GM12878 (cell line): ENCODE measurements at regions not wholly inside any gene's neighbourhood (a gene's known extent, or its start where the extent isn't known, plus 50 kb on each side); places are given as distances from the start of the nearest gene placed in this dataset.

ENCODE experiments used
- ATAC-seq: fragments of 200-7000 bp; cut with Tn5 transposase; 3 replicates; pipeline ENCODE4 v1.9.1; 2020; ENCODE audit warnings: mild to moderate bottlenecking, moderate library complexity
- BruUV-seq: library from RNA; stranded (reverse); fragments of 400-500 nt; replicated peaks from 2 replicates; lab custom pipeline; 2021; lab: Mats Ljungman, UMichigan
- CTCF ChIA-PET: fragments of 300-600 bp; sonication (Branson Sonifier 250); formaldehyde crosslinking; extraction: SDS; loops from one replicate; lab custom pipeline; 2021; ENCODE audit warnings: inconsistent platforms; lab: Yijun Ruan, JAX
- POLR2A ChIA-PET: fragments of 350-600 bp; formaldehyde crosslinking; extraction: SDS; loops from one replicate; lab custom pipeline; 2021; ENCODE audit warnings: inconsistent platforms; lab: Charles Lee
- RAD21 ChIA-PET: fragments of 300-600 bp; sonication (Branson Sonifier 250); formaldehyde crosslinking; loops from one replicate; lab custom pipeline; 2023; ENCODE audit warnings: antibody characterized with exemption; ENCODE audit not compliant: unreplicated experiment; lab: Charles Lee
- SMC1A ChIA-PET: fragments of 300-600 bp; sonication (Branson Sonifier 250); formaldehyde crosslinking; loops from one replicate; lab custom pipeline; 2023; ENCODE audit not compliant: unreplicated experiment, uncharacterized antibody; lab: Charles Lee
- DNase-seq: peaks from one replicate; pipeline ENCODE4 v3.0.0-alpha.2; 2011; ENCODE audit warnings: low read depth, low spot score
- FAIRE-seq: peaks from 3 replicates; lab custom pipeline; 2011; peaks lifted over from hg19 to GRCh38; lab: Jason Lieb, UNC
- H2AFZ ChIP-seq: 2 replicates; pipeline ENCODE4 v1.6.0; 2011; ENCODE audit warnings: low read depth, low read length, control low read depth; ENCODE audit not compliant: control insufficient read depth
- H3K27ac ChIP-seq: 2 replicates; pipeline ENCODE4 v1.5.1; 2011; ENCODE audit warnings: control low read depth; ENCODE audit not compliant: control insufficient read depth, insufficient read depth
- H3K27me3 ChIP-seq, 2 experiments: replicated peaks in 1 of 2; 2 replicates each; pipeline versions ENCODE4 v1.6.0 to v1.6.1; 2011; ENCODE audit warnings: low read length in 1 of 2; ENCODE audit not compliant: control insufficient read depth in 2 of 2, insufficient read depth in 2 of 2
- H3K36me3 ChIP-seq, 2 experiments: 2 replicates each; pipeline ENCODE4 v1.5.1; 2011; ENCODE audit warnings: low read length in 1 of 2; ENCODE audit not compliant: control insufficient read depth in 2 of 2, insufficient read depth in 2 of 2
- H3K4me1 ChIP-seq: 2 replicates; pipeline ENCODE4 v1.6.1; 2011; ENCODE audit warnings: mild to moderate bottlenecking, low read length, moderate library complexity, mixed read lengths; ENCODE audit not compliant: control insufficient read depth, insufficient read depth
- H3K4me2 ChIP-seq: 2 replicates; pipeline ENCODE4 v1.6.0; 2011; ENCODE audit warnings: control low read depth; ENCODE audit not compliant: control insufficient read depth, insufficient read depth
- H3K4me3 ChIP-seq: fragments of 200-600 bp; sonication (generic); 2 replicates; pipeline ENCODE4 v1.5.1; 2016
- H3K79me2 ChIP-seq: 2 replicates; pipeline ENCODE4 v1.6.0; 2011; ENCODE audit warnings: low read length; ENCODE audit not compliant: control insufficient read depth, insufficient read depth
- H3K9ac ChIP-seq: 2 replicates; pipeline ENCODE4 v1.8.0; 2011; ENCODE audit warnings: low read length, control low read depth, mixed read lengths; ENCODE audit not compliant: control insufficient read depth, insufficient read depth
- H3K9me3 ChIP-seq: replicated peaks from 3 replicates; pipeline ENCODE4 v1.5.1; 2011; ENCODE audit warnings: mild to moderate bottlenecking, low read length; ENCODE audit not compliant: control insufficient read depth, insufficient read depth
- H4K20me1 ChIP-seq: 2 replicates; pipeline ENCODE4 v1.6.0; 2011; ENCODE audit not compliant: control insufficient read depth, insufficient read depth
- BACH1 ChIP-seq: fragments of 450-650 bp; IDR thresholded peaks from 2 replicates; pipeline ENCODE4 v1.6.1; 2017; ENCODE audit warnings: mild to moderate bottlenecking, borderline replicate concordance
- BCL11A ChIP-seq: IDR thresholded peaks from 2 replicates; pipeline ENCODE4 v1.6.1; 2011; ENCODE audit warnings: low read depth, low read length
- BMI1 ChIP-seq: fragments of 450-650 bp; IDR thresholded peaks from 2 replicates; pipeline ENCODE4 v1.6.1; 2016; ENCODE audit warnings: mild to moderate bottlenecking, moderate library complexity, borderline replicate concordance
- CEBPB ChIP-seq, 2 experiments: fragments of 150-350 bp in 1 of 2; IDR thresholded peaks; 2 replicates each; pipeline ENCODE4 v1.6.1; 2012 to 2014; ENCODE audit warnings: low read depth in 2 of 2, low read length in 2 of 2, borderline replicate concordance in 1 of 2, inconsistent platforms in 1 of 2
- CHD4 ChIP-seq: fragments of 200-600 bp; sonication (generic); IDR thresholded peaks from 2 replicates; pipeline ENCODE4 v1.6.1; 2016; ENCODE audit warnings: mild to moderate bottlenecking
- HCFC1 ChIP-seq: fragments of 150-350 bp; IDR thresholded peaks from 2 replicates; pipeline ENCODE4 v1.6.1; 2014; ENCODE audit warnings: low read length
- HDAC6 ChIP-seq: fragments of 200-600 bp; sonication (generic); IDR thresholded peaks from one replicate; pipeline ENCODE4 v1.8.0; 2017; ENCODE audit warnings: antibody characterized with exemption; ENCODE audit not compliant: unreplicated experiment
- HDGF ChIP-seq: fragments of 450-650 bp; IDR thresholded peaks from 2 replicates; pipeline ENCODE4 v1.6.1; 2016; ENCODE audit warnings: antibody characterized with exemption
- IRF4 ChIP-seq: IDR thresholded peaks from 2 replicates; pipeline ENCODE4 v1.6.1; 2011; ENCODE audit warnings: low read depth, low read length
- LARP7 ChIP-seq: fragments of 450-650 bp; IDR thresholded peaks from 2 replicates; pipeline ENCODE4 v1.6.1; 2017; ENCODE audit warnings: mild to moderate bottlenecking
- MEF2B ChIP-seq: fragments of 450-650 bp; IDR thresholded peaks from 2 replicates; pipeline ENCODE4 v1.6.1; 2018; ENCODE audit warnings: mild to moderate bottlenecking, moderate library complexity; ENCODE audit not compliant: partially characterized antibody, poor library complexity, severe bottlenecking
- MYC ChIP-seq: IDR thresholded peaks from 2 replicates; pipeline ENCODE4 v1.6.1; 2011; ENCODE audit warnings: mild to moderate bottlenecking, low read length, moderate library complexity, inconsistent platforms; ENCODE audit not compliant: insufficient read depth, insufficient replicate concordance, insufficient read length, severe bottlenecking
- NBN ChIP-seq: fragments of 450-650 bp; IDR thresholded peaks from 2 replicates; pipeline ENCODE4 v1.6.1; 2016
- PAX8 ChIP-seq: fragments of 450-650 bp; IDR thresholded peaks from 2 replicates; pipeline ENCODE4 v1.6.1; 2017; ENCODE audit warnings: mild to moderate bottlenecking, moderate library complexity
- SMARCA5 ChIP-seq: fragments of 450-650 bp; IDR thresholded peaks from 2 replicates; pipeline ENCODE4 v1.6.1; 2017; ENCODE audit warnings: mild to moderate bottlenecking
- SMC3 ChIP-seq: IDR thresholded peaks from 2 replicates; pipeline ENCODE4 v1.6.1; 2011; ENCODE audit warnings: low read length, improper control_type of control experiment, borderline replicate concordance
- TARDBP ChIP-seq: IDR thresholded peaks from 2 replicates; pipeline ENCODE4 v1.6.1; 2016; ENCODE audit warnings: borderline replicate concordance
- YBX1 ChIP-seq: fragments of 450-650 bp; IDR thresholded peaks from 2 replicates; pipeline ENCODE4 v1.6.1; 2016; ENCODE audit warnings: antibody characterized with exemption
- ZNF24 ChIP-seq: fragments of 450-650 bp; IDR thresholded peaks from 2 replicates; pipeline ENCODE4 v1.6.1; 2017; ENCODE audit warnings: antibody characterized with exemption, mild to moderate bottlenecking
- ZNF622 ChIP-seq: fragments of 450-650 bp; IDR thresholded peaks from 2 replicates; pipeline ENCODE4 v1.6.1; 2017; ENCODE audit warnings: mild to moderate bottlenecking, inconsistent platforms
- ZZZ3 ChIP-seq: IDR thresholded peaks from 2 replicates; pipeline ENCODE4 v1.6.1; 2011; ENCODE audit warnings: low read depth; ENCODE audit not compliant: control insufficient read depth, insufficient read length
- WGBS: methylation state at CpG from one replicate; pipeline ENCODE4 v1.1.6; 2016; ENCODE audit warnings: low lambda C conversion rate; ENCODE audit not compliant: insufficient replicate concordance, insufficient coverage; ENCODE audit errors: missing lambda C conversion rate; 5-methylcytosine and 5-hydroxymethylcytosine counted together
- in situ Hi-C: fragments of 300-500 bp; cut with MboI; formaldehyde crosslinking; loops from 9 replicates; pipeline ENCODE4 v1.14.3; 2018; ENCODE audit warnings: mixed read lengths
- intact Hi-C: fragments of 100-400 bp; cut with micrococcal nuclease; formaldehyde crosslinking; loops from one replicate; pipeline ENCODE4 v1.14.2; 2022; ENCODE audit not compliant: unreplicated experiment
- TF ChIP-seq, protein P1 (sequence below): fragments of 450-650 bp; formaldehyde crosslinking; IDR thresholded peaks from 2 replicates; pipeline ENCODE4 v1.4.0; 2020; ENCODE audit warnings: mild to moderate bottlenecking, moderate library complexity
- TF ChIP-seq, protein P2 (sequence below): IDR thresholded peaks from 2 replicates; pipeline ENCODE4 v1.6.1; 2011; ENCODE audit warnings: mild to moderate bottlenecking, low read depth, low read length, moderate library complexity; ENCODE audit not compliant: insufficient replicate concordance

DNA sequence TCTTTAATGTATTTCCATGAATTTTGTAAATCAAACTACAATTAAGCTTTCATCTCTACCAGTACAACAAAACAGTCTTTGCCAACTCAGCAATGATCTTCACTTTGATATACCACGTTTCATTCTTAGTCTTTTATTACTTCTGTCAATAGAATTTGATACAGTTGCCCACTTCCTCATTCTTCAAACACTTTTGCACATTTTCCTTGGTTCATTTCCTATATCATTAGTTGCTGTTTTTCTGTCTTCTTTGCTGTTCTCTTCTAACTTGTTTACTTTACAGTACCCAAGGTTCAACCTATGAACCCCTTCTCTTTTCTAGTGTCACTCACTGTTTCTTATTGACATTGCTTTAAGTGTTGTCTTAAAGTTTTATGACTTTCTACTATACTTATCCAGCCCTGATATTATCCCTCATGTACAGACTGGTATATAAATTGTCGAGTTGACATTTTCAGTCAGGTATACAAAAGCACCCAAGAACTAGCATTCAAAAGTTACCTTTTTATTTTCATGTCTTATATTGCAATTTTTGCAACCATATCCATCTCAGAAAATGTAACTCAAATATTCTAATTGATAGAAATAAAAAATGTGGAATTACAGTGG lies 903.1 kb downstream of the NSUN3 start (continued):
- TF ChIP-seq SMC3 (no peak), SMARCA5 (no peak), BCL11A (no peak), ZZZ3 (no peak), IRF4 (no peak), BACH1 (no peak), HDGF (no peak), BMI1 (no peak), TARDBP (no peak)
- TF ChIP-seq, protein P1, sequence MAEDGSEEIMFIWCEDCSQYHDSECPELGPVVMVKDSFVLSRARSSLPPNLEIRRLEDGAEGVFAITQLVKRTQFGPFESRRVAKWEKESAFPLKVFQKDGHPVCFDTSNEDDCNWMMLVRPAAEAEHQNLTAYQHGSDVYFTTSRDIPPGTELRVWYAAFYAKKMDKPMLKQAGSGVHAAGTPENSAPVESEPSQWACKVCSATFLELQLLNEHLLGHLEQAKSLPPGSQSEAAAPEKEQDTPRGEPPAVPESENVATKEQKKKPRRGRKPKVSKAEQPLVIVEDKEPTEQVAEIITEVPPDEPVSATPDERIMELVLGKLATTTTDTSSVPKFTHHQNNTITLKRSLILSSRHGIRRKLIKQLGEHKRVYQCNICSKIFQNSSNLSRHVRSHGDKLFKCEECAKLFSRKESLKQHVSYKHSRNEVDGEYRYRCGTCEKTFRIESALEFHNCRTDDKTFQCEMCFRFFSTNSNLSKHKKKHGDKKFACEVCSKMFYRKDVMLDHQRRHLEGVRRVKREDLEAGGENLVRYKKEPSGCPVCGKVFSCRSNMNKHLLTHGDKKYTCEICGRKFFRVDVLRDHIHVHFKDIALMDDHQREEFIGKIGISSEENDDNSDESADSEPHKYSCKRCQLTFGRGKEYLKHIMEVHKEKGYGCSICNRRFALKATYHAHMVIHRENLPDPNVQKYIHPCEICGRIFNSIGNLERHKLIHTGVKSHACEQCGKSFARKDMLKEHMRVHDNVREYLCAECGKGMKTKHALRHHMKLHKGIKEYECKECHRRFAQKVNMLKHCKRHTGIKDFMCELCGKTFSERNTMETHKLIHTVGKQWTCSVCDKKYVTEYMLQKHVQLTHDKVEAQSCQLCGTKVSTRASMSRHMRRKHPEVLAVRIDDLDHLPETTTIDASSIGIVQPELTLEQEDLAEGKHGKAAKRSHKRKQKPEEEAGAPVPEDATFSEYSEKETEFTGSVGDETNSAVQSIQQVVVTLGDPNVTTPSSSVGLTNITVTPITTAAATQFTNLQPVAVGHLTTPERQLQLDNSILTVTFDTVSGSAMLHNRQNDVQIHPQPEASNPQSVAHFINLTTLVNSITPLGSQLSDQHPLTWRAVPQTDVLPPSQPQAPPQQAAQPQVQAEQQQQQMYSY (CRISPR knock-in tag): no peak

DNA sequence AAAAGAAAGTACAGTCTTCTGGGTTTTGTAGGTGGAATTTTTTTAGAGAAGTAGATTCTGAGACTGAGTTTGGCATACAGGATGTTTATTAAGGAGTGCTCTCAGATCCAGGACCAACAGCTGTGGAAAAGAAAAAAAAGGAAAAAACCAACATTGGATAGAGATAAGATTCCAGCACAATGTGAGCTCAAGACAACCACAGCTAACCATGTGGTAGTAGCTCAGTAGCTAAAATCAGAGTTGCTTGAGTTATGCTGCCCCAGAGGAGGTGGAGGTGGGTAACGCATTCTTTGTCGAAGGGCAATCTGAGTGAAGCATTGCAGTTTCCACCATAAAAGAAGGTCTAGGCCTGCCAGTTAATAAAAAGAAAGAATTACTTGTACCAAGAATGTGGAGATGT lies 904.3 kb downstream of the NSUN3 start:
- Histone ChIP-seq H3K79me2 (no peaks in the 10 kb centered on the region), H3K4me2 (no peak overlapping the region), H4K20me1 (no peaks in the 10 kb centered on the region), H3K36me3 (no peaks in the 10 kb centered on the region), H2AFZ (no peak overlapping the region), H3K27ac (no peak overlapping the region), H3K4me1 (no peaks in the 10 kb centered on the region), H3K9me3 (no peaks in the 10 kb centered on the region), H3K9ac (no peak overlapping the region), H3K27me3 (no peaks in the 10 kb centered on the region), H3K4me3 (no peak overlapping the region)
- DNase-seq (no peak), ATAC-seq (no peak), FAIRE-seq (no peak)
- BruUV-seq: no TSS peak
- CTCF ChIA-PET: no interaction called here
- in situ Hi-C loops: no loop called here
- SMC1A ChIA-PET: no interaction called here
- intact Hi-C loops: no loop called here
- POLR2A ChIA-PET: no interaction called here
- RAD21 ChIA-PET: no interaction called here
- 50% methylated on average over 2 of the region's 2 CpGs for WGBS
- TF ChIP-seq ZNF622: no peak
- TF ChIP-seq PAX8: no peak
- no peak for TF ChIP-seq HCFC1
- TF ChIP-seq, protein P2, sequence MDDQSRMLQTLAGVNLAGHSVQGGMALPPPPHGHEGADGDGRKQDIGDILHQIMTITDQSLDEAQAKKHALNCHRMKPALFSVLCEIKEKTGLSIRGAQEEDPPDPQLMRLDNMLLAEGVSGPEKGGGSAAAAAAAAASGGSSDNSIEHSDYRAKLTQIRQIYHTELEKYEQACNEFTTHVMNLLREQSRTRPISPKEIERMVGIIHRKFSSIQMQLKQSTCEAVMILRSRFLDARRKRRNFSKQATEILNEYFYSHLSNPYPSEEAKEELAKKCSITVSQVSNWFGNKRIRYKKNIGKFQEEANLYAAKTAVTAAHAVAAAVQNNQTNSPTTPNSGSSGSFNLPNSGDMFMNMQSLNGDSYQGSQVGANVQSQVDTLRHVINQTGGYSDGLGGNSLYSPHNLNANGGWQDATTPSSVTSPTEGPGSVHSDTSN: no peak
- no peak for TF ChIP-seq SMC3
- no peak for TF ChIP-seq MEF2B
- no peak for TF ChIP-seq MYC
- TF ChIP-seq SMARCA5: no peak
- no peak for TF ChIP-seq TARDBP
- no peak for TF ChIP-seq NBN
- TF ChIP-seq LARP7: no peak
- no peak for TF ChIP-seq CHD4
- TF ChIP-seq HDAC6: no peak
- TF ChIP-seq YBX1: no peak
- no peak for TF ChIP-seq CEBPB (IDR thresholded peaks at IDR 0.05; ENCODE audit: borderline replicate concordance in 1 of 2, low read depth in 2 of 2, low read length in 2 of 2)
- no peak for TF ChIP-seq ZNF24
